Panc1 (cell line): ENCODE measurements at regions not wholly inside any gene's neighbourhood (a gene's known extent, or its start where the extent isn't known, plus 50 kb on each side); places are given as distances from the start of the nearest gene placed in this dataset.

Source experiments
- ATAC-seq: fragments of 200-7000 bp; cut with Tn5 transposase; 2 replicates; pipeline ENCODE4 v1.9.1; 2020; ENCODE audit warnings: mild to moderate bottlenecking, moderate library complexity
- BruUV-seq: library from RNA; stranded (reverse); fragments of 400-500 nt; replicated peaks from 2 replicates; lab custom pipeline; 2021; lab: Mats Ljungman, UMichigan
- CTCF ChIA-PET: fragments of 300-600 bp; sonication (Branson Sonifier 250); formaldehyde crosslinking; loops from one replicate; lab custom pipeline; 2022; ENCODE audit warnings: antibody characterized with exemption; lab: Charles Lee
- POLR2A ChIA-PET: fragments of 300-600 bp; sonication (Branson Sonifier 250); formaldehyde crosslinking; loops from one replicate; lab custom pipeline; 2022; ENCODE audit warnings: antibody characterized with exemption; lab: Charles Lee
- DNase-seq: peaks from one replicate; pipeline ENCODE4 v3.0.0-alpha.2; 2010; ENCODE audit warnings: low read depth, low spot score
- H3K27ac ChIP-seq: 2 replicates; pipeline ENCODE4 v1.5.1; 2011; ENCODE audit warnings: mild to moderate bottlenecking, low read length, inconsistent platforms
- H3K27me3 ChIP-seq: fragments of 200-500 bp; sonication (Bioruptor generic); 2 replicates; pipeline ENCODE4 v1.6.0; 2014; ENCODE audit warnings: low read length, inconsistent platforms; ENCODE audit not compliant: control insufficient read depth, insufficient read depth
- H3K36me3 ChIP-seq: fragments of 200-500 bp; sonication (Bioruptor generic); 2 replicates; pipeline ENCODE4 v1.5.1; 2014; ENCODE audit warnings: inconsistent platforms, mild to moderate bottlenecking, low read length, moderate library complexity; ENCODE audit not compliant: control insufficient read depth, insufficient read depth
- H3K4me1 ChIP-seq: 2 replicates; pipeline ENCODE4 v1.5.1; 2011; ENCODE audit warnings: inconsistent platforms, mild to moderate bottlenecking, low read length, moderate library complexity; ENCODE audit not compliant: control insufficient read depth, insufficient read depth
- H3K4me3 ChIP-seq, 2 experiments: 2 replicates each; pipeline ENCODE4 v1.5.1; 2011 to 2012; ENCODE audit warnings: low read depth in 2 of 2, low read length in 2 of 2, mild to moderate bottlenecking in 2 of 2, inconsistent platforms in 1 of 2, moderate library complexity in 1 of 2
- H3K9me3 ChIP-seq: fragments of 200-500 bp; sonication (Bioruptor generic); 2 replicates; pipeline ENCODE4 v1.5.1; 2014; ENCODE audit warnings: low read depth, mild to moderate bottlenecking, inconsistent platforms, low read length, moderate library complexity; ENCODE audit not compliant: control insufficient read depth, insufficient read depth
- CTCF ChIP-seq: fragments of 450-650 bp; IDR thresholded peaks from 2 replicates; pipeline ENCODE4 v1.5.1; 2017; ENCODE audit warnings: mild to moderate bottlenecking
- POLR2AphosphoS5 ChIP-seq: IDR thresholded peaks from 2 replicates; pipeline ENCODE4 v1.6.1; 2012; ENCODE audit warnings: mild to moderate bottlenecking, low read depth, low read length, moderate library complexity
- REST ChIP-seq, 2 experiments: IDR thresholded peaks; 2 replicates each; pipeline ENCODE4 v1.6.1; 2011 to 2012; ENCODE audit warnings: low read depth in 2 of 2, control low read depth in 1 of 2, low read length in 1 of 2, mild to moderate bottlenecking in 1 of 2, moderate library complexity in 1 of 2; ENCODE audit not compliant: insufficient read depth in 1 of 2
- SIN3A ChIP-seq: IDR thresholded peaks from 2 replicates; pipeline ENCODE4 v1.6.1; 2012; ENCODE audit warnings: low read depth, mild to moderate bottlenecking, low read length, moderate library complexity, borderline replicate concordance; ENCODE audit not compliant: insufficient read depth
- TCF7L2 ChIP-seq: IDR thresholded peaks from 2 replicates; pipeline ENCODE4 v1.6.1; 2011; ENCODE audit warnings: mild to moderate bottlenecking, low read depth, low read length, inconsistent platforms
- in situ Hi-C: cut with HindIII; loops from 2 replicates; pipeline ENCODE4 v1.10.0; 2016; ENCODE audit warnings: low sequenced_read_pairs, low pct_unique_long_range_greater_than_20kb
- intact Hi-C: fragments of 100-400 bp; cut with micrococcal nuclease; formaldehyde crosslinking; loops from one replicate; pipeline ENCODE4 v1.10.0; 2022; ENCODE audit not compliant: unreplicated experiment

- DNase-seq (no peak), ATAC-seq (no peak)
- no TSS peak for BruUV-seq
- TF ChIP-seq CTCF (no peak), REST (IDR thresholded peaks at IDR 0.05; ENCODE audit: insufficient read depth in 1 of 2, low read depth in 2 of 2, low read length in 1 of 2) (no peak), TCF7L2 (no peak), SIN3A (no peak), POLR2AphosphoS5 (no peak)
- ChIA-PET CTCF (no interaction called here), POLR2A (no interaction called here)
- H3K36me3 ChIP-seq: no peaks in the 10 kb centered on the region
- in situ Hi-C loops: no loop called here
- H3K27me3 ChIP-seq: no peaks in the 10 kb centered on the region
- intact Hi-C loops: no loop called here
- no peaks in the 10 kb centered on the region for H3K4me1 ChIP-seq
- H3K9me3 ChIP-seq: no peaks in the 10 kb centered on the region
- no peak overlapping the region for H3K27ac ChIP-seq
- no peak overlapping the region for H3K4me3 ChIP-seq
Measured at GRCh38 chr15:93265111-93265556, 176.1 kb upstream of the RGMA start.

- intact Hi-C loops (no loop called here), in situ Hi-C loops (no loop called here)
- H3K9me3 ChIP-seq: no peaks in the 10 kb centered on the region
- DNase-seq (no peak), ATAC-seq (no peak)
- CTCF ChIA-PET: no interaction called here
- TF ChIP-seq CTCF (no peak), POLR2AphosphoS5 (no peak), SIN3A (no peak), TCF7L2 (no peak), REST (IDR thresholded peaks at IDR 0.05; ENCODE audit: insufficient read depth in 1 of 2, low read depth in 2 of 2, low read length in 1 of 2) (no peak)
- H3K27me3 ChIP-seq: no peaks in the 10 kb centered on the region
- no peak overlapping the region for H3K27ac ChIP-seq
- POLR2A ChIA-PET: no interaction called here
- H3K36me3 ChIP-seq: no peaks in the 10 kb centered on the region
- no TSS peak for BruUV-seq
- no peak overlapping the region for H3K4me3 ChIP-seq
- H3K4me1 ChIP-seq: no peaks in the 10 kb centered on the region
Measured at GRCh38 chr15:93261845-93262244, 172.8 kb upstream of the RGMA start.
